Peyer's patch (tissue), 4 donors: ENCODE measurements at regions not wholly inside any gene's neighbourhood (a gene's known extent, or its start where the extent isn't known, plus 50 kb on each side); places are given as distances from the start of the nearest gene placed in this dataset.

Experiments used
- DNase-seq, 3 donors: peaks; one replicate each; pipeline ENCODE4 v3.0.0-alpha.2; 2017 to 2019
- H3K27ac ChIP-seq, 4 donors: fragments of 200-600 bp; sonication (generic); one replicate each; pipeline ENCODE4 v1.5.1; 2016 to 2019
- H3K27me3 ChIP-seq, 2 donors: fragments of 200-600 bp; sonication (generic); one replicate each; pipeline ENCODE4 v1.5.1; 2019
- H3K36me3 ChIP-seq, 3 donors: fragments of 200-600 bp; sonication (generic); one replicate each; pipeline ENCODE4 v1.5.1; 2016 to 2019
- H3K4me1 ChIP-seq, 4 donors: fragments of 200-600 bp; sonication (generic); one replicate each; pipeline ENCODE4 v1.5.1; 2016 to 2019
- H3K4me3 ChIP-seq, 4 donors: fragments of 200-600 bp; sonication (generic); 1 replicate in 3 of 4; 2 replicates in 1 of 4; pipeline ENCODE4 v1.5.1; 2016 to 2019; ENCODE audit warnings: mild to moderate bottlenecking in 1 of 4
- H3K9me3 ChIP-seq, 4 donors: fragments of 200-600 bp; sonication (generic); one replicate each; pipeline ENCODE4 v1.5.1; 2016 to 2019; ENCODE audit warnings: mild to moderate bottlenecking in 1 of 4
- POLR2A ChIP-seq, 2 donors: fragments of 450-650 bp; IDR thresholded peaks; one replicate each; pipeline ENCODE4 v1.5.1; 2017; ENCODE audit warnings: antibody characterized with exemption in 2 of 2, mild to moderate bottlenecking in 2 of 2, moderate library complexity in 2 of 2
- TF ChIP-seq, protein P1 (sequence below), 6 experiments: fragments of 450-650 bp in 4 of 6; fragments of 200-600 bp in 2 of 6; sonication (generic) in 1 of 6; IDR thresholded peaks; one replicate each; pipeline ENCODE4 v1.5.1; 2017 to 2019; ENCODE audit warnings: antibody characterized with exemption in 6 of 6, mild to moderate bottlenecking in 3 of 6, moderate library complexity in 1 of 6

DNA sequence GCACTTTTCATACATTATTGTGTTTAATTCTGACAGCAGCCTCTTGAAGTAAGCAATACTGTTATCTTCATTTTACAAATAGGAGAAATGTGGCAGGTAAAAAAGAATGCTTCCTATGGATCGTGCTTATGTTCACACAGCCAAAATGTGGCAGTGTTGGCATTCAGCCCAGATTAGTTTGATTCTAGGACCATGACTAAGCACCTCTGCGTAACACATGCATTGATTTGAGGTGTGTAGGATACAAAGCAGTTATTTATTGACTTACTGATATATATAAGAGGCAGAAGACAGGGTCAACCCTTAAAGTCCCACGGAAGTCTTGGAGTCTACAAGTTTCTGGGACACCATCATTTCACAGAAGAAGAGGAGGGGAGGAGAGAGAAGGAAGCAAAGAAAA, 1144.4 kb upstream of the GOT2 start:
- DNase-seq, result no peak
- Histone ChIP-seq H3K27me3 (no peaks in the 10 kb centered on the region), H3K27ac (no peak overlapping the region), H3K4me3 (no peak overlapping the region), H3K9me3 (no peaks in the 10 kb centered on the region), H3K4me1 (no peaks in the 10 kb centered on the region), H3K36me3 (no peaks in the 10 kb centered on the region)
- TF ChIP-seq POLR2A (IDR thresholded peaks at IDR 0.05), result no peak
- TF ChIP-seq, protein P1, sequence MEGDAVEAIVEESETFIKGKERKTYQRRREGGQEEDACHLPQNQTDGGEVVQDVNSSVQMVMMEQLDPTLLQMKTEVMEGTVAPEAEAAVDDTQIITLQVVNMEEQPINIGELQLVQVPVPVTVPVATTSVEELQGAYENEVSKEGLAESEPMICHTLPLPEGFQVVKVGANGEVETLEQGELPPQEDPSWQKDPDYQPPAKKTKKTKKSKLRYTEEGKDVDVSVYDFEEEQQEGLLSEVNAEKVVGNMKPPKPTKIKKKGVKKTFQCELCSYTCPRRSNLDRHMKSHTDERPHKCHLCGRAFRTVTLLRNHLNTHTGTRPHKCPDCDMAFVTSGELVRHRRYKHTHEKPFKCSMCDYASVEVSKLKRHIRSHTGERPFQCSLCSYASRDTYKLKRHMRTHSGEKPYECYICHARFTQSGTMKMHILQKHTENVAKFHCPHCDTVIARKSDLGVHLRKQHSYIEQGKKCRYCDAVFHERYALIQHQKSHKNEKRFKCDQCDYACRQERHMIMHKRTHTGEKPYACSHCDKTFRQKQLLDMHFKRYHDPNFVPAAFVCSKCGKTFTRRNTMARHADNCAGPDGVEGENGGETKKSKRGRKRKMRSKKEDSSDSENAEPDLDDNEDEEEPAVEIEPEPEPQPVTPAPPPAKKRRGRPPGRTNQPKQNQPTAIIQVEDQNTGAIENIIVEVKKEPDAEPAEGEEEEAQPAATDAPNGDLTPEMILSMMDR (IDR thresholded peaks at IDR 0.05), result no peak

DNA sequence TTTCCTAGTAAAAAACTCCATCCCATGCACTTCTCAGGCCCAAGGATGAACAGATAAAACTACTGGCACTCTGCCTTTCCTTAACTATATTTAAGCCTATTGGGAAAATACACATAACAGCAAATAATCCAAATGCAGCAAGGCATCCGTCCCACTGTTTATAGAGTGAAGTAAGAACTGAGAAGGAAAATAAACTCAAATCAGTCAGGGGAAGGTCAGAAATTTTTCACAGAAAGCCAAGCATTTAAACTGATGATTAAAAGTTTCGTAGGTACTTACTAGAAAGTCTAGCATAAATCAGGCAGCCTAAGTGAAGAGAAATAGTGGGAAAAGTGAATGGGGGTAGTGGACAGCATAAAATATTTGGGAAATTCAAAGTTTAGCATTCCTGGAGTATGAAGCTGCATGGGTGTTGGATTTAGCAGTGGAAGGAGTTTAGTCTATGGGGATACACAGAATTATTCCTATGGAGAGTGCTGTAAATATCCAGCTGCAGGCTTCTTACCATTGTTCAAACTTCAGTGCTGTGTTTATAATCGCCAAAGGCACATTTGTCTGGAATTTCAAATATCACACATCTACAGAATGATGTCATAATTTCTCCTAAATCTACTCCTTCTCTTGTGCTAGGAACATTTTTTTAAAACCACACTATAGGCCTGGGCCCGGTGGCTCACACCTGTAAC, 1131.0 kb upstream of the GOT2 start:
- Histone ChIP-seq H3K27me3 (no peaks in the 10 kb centered on the region), H3K27ac (no peak overlapping the region), H3K9me3 (no peaks in the 10 kb centered on the region), H3K4me1 (no peaks in the 10 kb centered on the region), H3K36me3 (no peaks in the 10 kb centered on the region), H3K4me3 (no peak overlapping the region)
- TF ChIP-seq, protein P1 (IDR thresholded peaks at IDR 0.05), result no peak
- TF ChIP-seq POLR2A (IDR thresholded peaks at IDR 0.05), result no peak
- no peak for DNase-seq

DNA sequence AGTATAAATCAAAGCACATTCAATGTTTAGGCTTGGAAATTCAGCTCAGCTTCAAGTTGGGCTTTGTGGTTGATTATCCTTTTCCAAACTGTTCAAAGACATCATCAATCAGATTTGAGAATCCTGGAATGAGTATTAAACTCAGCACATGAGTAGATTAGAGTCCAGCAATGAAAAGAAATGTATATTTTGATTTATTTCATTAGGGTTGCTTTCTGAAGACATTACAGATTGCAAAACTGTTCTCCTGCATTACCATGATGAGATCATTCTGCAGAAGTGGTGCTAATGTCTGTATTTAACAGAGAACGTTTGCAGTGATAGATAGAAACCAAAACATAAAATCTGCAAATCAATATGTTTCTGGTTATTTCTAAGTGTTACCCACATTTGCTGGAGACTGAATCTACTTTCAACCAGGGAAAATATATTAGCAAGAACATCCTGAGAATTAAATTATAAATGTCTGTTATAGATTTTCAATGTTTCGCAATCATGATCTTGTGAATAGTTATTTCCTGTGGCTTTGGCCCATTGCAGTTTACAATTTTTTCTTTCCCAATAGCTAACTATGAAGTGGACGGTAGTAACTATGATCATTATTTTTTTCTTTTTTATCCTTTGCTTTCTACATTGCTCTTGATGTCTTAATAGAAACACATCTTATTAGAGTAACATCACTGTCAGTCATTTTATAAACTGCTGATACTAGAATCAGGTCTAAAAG, 1125.7 kb upstream of the GOT2 start:
- H3K4me3 ChIP-seq, result no peak overlapping the region
- no peaks in the 10 kb centered on the region for H3K27me3 ChIP-seq
- H3K4me1 ChIP-seq, result no peaks in the 10 kb centered on the region
- H3K9me3 ChIP-seq, result no peaks in the 10 kb centered on the region
- TF ChIP-seq, protein P1 (IDR thresholded peaks at IDR 0.05), result no peak
- TF ChIP-seq POLR2A (IDR thresholded peaks at IDR 0.05), result no peak
- no peak overlapping the region for H3K27ac ChIP-seq
- H3K36me3 ChIP-seq, result no peaks in the 10 kb centered on the region
- DNase-seq, result no peak

DNA sequence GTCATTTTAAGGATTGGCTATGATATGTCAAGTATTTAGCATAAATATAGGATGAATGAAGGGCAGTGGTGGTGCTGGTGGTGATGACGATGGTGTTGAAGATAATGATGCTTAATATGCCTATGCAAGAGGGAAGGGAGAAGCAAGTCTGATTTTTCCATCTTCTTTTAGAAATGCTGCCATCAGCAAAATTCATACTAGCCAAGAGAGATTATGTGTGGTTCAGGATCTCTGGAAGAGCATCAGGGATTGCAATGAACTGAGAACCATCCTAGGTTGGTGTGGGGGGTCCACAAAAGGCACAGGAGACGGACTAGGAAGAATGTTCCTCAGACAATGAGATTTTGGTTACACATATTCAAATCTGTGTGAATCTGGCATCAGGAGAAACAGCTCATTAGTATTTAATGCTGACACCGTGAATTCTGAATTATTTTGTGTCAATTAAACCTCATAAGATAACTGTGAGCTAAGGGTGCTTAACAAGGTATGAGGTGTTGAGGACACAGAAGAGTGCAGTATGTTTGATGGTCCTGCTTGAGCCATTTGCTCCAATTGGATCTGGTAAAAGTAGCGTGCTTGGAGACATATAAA, 1120.8 kb upstream of the GOT2 start:
- no peaks in the 10 kb centered on the region for H3K27me3 ChIP-seq
- no peak for DNase-seq
- no peak overlapping the region for H3K4me3 ChIP-seq
- no peaks in the 10 kb centered on the region for H3K9me3 ChIP-seq
- no peaks in the 10 kb centered on the region for H3K36me3 ChIP-seq
- TF ChIP-seq, protein P1 (IDR thresholded peaks at IDR 0.05), result no peak
- TF ChIP-seq POLR2A (IDR thresholded peaks at IDR 0.05), result no peak
- no peaks in the 10 kb centered on the region for H3K4me1 ChIP-seq
- H3K27ac ChIP-seq, result no peak overlapping the region

DNA sequence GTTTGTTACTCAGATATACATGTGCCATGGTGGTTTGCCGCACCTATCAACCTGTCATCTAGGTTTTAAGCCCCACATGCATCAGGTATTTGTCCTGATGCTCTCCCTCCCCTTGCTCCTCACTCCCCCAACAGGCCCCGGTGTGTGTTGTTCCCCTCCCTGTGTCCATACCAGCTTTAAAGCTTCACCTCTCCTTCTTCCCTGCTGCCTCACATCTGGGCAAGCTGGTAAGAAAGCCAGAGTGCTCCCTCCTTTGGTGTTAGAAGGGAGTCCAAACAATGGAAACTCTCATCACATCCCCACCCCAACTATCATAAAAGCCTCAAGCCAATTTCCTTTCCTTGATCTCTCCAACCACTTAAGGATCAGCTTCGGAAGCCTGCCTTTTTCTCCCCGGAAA, 1115.6 kb upstream of the GOT2 start:
- no peaks in the 10 kb centered on the region for H3K36me3 ChIP-seq
- DNase-seq, result no peak
- H3K9me3 ChIP-seq, result no peaks in the 10 kb centered on the region
- H3K4me1 ChIP-seq, result no peaks in the 10 kb centered on the region
- H3K27ac ChIP-seq, result no peak overlapping the region
- TF ChIP-seq, protein P1 (IDR thresholded peaks at IDR 0.05), result no peak
- no peak for TF ChIP-seq POLR2A (IDR thresholded peaks at IDR 0.05)
- no peaks in the 10 kb centered on the region for H3K27me3 ChIP-seq
- H3K4me3 ChIP-seq, result no peak overlapping the region
